Stomach smooth muscle (tissue), 2 donors: ENCODE measurements at regions not wholly inside any gene's neighbourhood (a gene's known extent, or its start where the extent isn't known, plus 50 kb on each side); places are given as distances from the start of the nearest gene placed in this dataset.

Source experiments
- H3K27ac ChIP-seq: one replicate; pipeline ENCODE4 v1.7.0; 2013; ENCODE audit warnings: mild to moderate bottlenecking, low read length, inconsistent platforms
- H3K27me3 ChIP-seq, 2 donors: one replicate each; pipeline ENCODE4 v1.7.0; 2013; ENCODE audit warnings: low read length in 2 of 2; ENCODE audit not compliant: insufficient read depth in 2 of 2, control insufficient read depth in 1 of 2
- H3K36me3 ChIP-seq, 2 donors: one replicate each; pipeline ENCODE4 v1.7.0; 2013; ENCODE audit warnings: low read length in 2 of 2; ENCODE audit not compliant: control insufficient read depth in 2 of 2, insufficient read depth in 2 of 2
- H3K4me1 ChIP-seq: one replicate; pipeline ENCODE4 v1.7.0; 2013; ENCODE audit warnings: low read length; ENCODE audit not compliant: control insufficient read depth, insufficient read depth
- H3K4me3 ChIP-seq, 2 donors: one replicate each; pipeline ENCODE4 v1.7.0; 2013; ENCODE audit warnings: low read length in 2 of 2
- H3K9ac ChIP-seq, 2 donors: one replicate each; pipeline ENCODE4 v1.7.0; 2013; ENCODE audit warnings: low read length in 2 of 2, mild to moderate bottlenecking in 1 of 2
- H3K9me3 ChIP-seq, 2 donors: one replicate each; pipeline ENCODE4 v1.7.0; 2013; ENCODE audit warnings: low read length in 2 of 2; ENCODE audit not compliant: control insufficient read depth in 2 of 2
- donor health status: healthy.
- donor health status: Pancreatic carcinoma.

GRCh38 chr13:90365130-90365529 lies 982.4 kb upstream of the MIR17HG start:
- Histone ChIP-seq H3K27ac (no peak overlapping the region), H3K9ac (no peak overlapping the region), H3K27me3 (no peaks in the 10 kb centered on the region), H3K4me1 (no peaks in the 10 kb centered on the region), H3K9me3 (no peaks in the 10 kb centered on the region), H3K4me3 (no peak overlapping the region), H3K36me3 (no peaks in the 10 kb centered on the region)

DNA sequence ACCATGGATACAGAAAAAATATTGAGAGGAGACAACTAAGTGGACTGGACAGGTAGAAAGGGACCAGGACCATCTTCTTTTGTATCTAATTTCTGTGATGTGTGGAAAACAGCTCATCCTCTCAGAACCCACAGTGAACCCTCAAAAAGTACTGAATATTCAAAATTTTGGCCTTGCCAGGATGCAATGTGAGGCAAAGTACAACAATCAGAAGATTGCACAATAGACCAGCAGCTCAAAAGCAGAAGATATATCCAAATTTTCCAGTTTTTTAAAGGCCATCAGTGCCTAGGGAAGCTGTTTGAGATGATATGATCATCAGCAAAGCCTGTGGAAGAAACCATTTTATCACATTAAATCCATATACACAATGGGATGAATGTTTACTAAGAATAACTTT lies 973.3 kb upstream of the MIR17HG start:
- no peak overlapping the region for H3K4me3 ChIP-seq
- no peaks in the 10 kb centered on the region for H3K4me1 ChIP-seq
- H3K9ac ChIP-seq, result no peak overlapping the region
- no peaks in the 10 kb centered on the region for H3K36me3 ChIP-seq
- no peak overlapping the region for H3K27ac ChIP-seq
- H3K27me3 ChIP-seq, result no peaks in the 10 kb centered on the region
- H3K9me3 ChIP-seq, result peaks cover 0 to 2% of the 10 kb centered on the region in 2 donors

DNA sequence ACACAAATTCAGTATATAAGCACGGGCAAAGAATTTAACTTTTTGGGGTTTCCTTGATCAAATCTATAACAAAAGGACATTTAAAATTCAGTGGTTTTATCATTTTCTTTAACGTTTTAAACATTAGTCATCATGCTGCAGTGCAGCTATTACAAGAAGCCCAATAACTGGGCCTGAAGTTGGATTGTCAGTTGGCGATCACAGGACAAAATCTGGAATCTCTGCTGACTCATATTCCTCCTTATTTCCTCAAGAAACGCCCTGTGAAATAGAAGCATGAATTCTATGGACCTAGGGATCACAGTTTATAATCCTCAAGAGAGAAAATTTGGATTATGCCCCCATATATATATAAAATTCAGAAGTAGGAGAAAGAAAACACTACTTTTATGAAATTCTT lies 971.6 kb upstream of the MIR17HG start:
- no peak overlapping the region for H3K4me3 ChIP-seq
- no peak overlapping the region for H3K27ac ChIP-seq
- no peak overlapping the region for H3K9ac ChIP-seq
- no peaks in the 10 kb centered on the region for H3K27me3 ChIP-seq
- H3K36me3 ChIP-seq, result no peaks in the 10 kb centered on the region
- H3K9me3 ChIP-seq, result peaks cover 0 to 2% of the 10 kb centered on the region in 2 donors
- no peaks in the 10 kb centered on the region for H3K4me1 ChIP-seq

- Histone ChIP-seq H3K27me3 (no peaks in the 10 kb centered on the region), H3K9ac (no peak overlapping the region), H3K4me3 (no peak overlapping the region), H3K27ac (no peak overlapping the region), H3K4me1 (no peaks in the 10 kb centered on the region), H3K36me3 (no peaks in the 10 kb centered on the region), H3K9me3 (no peaks in the 10 kb centered on the region)
Measured at GRCh38 chr13:90382425-90382824, 965.1 kb upstream of the MIR17HG start.

DNA sequence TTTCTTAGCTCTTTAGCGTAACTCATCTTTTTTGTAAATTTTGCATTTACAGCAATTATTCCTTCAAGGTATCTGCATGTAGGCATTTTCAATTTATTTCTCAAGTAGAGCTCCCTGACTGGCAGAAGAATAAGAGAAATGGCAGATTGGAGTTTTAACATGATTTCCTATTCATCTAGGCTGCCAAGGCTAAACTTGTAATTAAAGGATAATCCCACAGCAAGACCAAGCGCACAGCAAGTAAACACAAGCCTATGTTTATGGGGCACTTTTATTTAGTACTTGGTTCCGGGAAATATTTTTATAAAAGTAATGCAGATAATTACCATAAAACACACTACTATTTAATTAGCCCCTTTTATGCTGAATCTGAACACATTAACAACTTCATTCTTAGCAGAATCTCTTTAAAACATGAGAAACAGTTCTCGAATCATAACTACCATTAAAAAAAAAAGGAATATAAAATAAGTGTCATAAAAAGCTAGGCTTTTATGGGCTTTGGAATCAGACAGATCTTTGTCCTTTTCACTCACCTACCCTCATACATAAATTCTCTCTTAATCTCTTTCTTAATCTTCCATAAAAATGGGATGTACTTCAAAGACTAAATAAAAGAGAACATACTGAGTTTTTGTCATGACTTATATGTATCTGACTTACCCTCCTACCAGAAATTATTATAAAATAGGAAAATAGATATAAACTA lies 961.6 kb upstream of the MIR17HG start:
- Histone ChIP-seq H3K9me3 (no peaks in the 10 kb centered on the region), H3K36me3 (no peaks in the 10 kb centered on the region), H3K9ac (no peak overlapping the region), H3K27ac (no peak overlapping the region), H3K4me1 (no peaks in the 10 kb centered on the region), H3K4me3 (no peak overlapping the region), H3K27me3 (no peaks in the 10 kb centered on the region)

DNA sequence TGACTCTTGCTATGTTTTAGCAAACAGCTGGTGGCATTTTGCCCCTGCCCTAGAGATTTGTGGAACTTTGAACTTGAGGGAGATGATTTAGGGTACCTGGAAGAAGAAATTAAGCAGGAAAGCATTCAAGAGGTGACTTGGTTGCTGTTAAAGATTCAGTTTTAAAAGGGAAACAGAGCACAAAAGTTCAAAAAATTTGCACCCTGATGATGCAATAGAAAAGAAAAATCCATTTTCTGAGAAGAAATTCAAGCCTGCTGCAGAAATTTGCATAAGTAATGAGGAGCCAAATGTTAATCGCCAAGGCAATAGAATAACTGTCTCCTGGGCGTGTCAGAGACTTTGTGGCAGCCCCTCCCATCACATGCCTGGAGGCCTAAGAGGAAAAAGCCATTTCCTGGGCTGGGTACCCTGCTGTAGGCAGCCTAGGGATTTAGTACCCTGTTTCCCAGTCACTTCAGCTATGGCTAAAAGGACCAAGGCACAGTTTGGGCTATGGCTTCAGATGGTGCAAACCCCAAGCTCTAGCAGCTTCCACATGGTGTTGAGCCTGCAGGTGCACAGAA lies 958.5 kb upstream of the MIR17HG start:
- Histone ChIP-seq H3K4me3 (no peak overlapping the region), H3K9ac (no peak overlapping the region), H3K9me3 (no peaks in the 10 kb centered on the region), H3K36me3 (no peaks in the 10 kb centered on the region), H3K27ac (no peak overlapping the region), H3K4me1 (no peaks in the 10 kb centered on the region), H3K27me3 (no peaks in the 10 kb centered on the region)

GRCh38 chr13:90389537-90389936 lies 958.0 kb upstream of the MIR17HG start:
- Histone ChIP-seq H3K4me3 (no peak overlapping the region), H3K9me3 (no peaks in the 10 kb centered on the region), H3K27me3 (no peaks in the 10 kb centered on the region), H3K4me1 (no peaks in the 10 kb centered on the region), H3K36me3 (no peaks in the 10 kb centered on the region), H3K27ac (no peak overlapping the region), H3K9ac (no peak overlapping the region)

DNA sequence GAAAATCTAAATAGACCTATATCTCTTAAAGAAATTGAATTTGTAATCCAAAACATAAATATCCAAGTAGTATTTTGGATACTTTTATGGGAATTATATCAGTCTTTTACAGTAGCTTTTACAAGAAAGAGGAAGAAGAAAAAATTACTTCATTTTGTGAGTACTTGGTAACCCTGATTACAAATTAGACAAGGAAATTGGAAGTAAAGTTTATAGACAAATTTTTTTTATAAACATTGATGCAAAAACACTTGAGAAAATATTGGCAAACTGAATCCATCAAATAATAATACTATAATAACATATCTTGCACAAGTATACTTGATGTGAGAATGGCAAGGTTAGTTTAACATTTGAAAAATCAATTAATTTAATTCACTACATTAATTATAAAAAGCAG lies 954.1 kb upstream of the MIR17HG start:
- H3K36me3 ChIP-seq, result no peaks in the 10 kb centered on the region
- H3K4me1 ChIP-seq, result no peaks in the 10 kb centered on the region
- no peaks in the 10 kb centered on the region for H3K9me3 ChIP-seq
- H3K4me3 ChIP-seq, result no peak overlapping the region
- H3K9ac ChIP-seq, result no peak overlapping the region
- H3K27me3 ChIP-seq, result no peaks in the 10 kb centered on the region
- H3K27ac ChIP-seq, result no peak overlapping the region

DNA sequence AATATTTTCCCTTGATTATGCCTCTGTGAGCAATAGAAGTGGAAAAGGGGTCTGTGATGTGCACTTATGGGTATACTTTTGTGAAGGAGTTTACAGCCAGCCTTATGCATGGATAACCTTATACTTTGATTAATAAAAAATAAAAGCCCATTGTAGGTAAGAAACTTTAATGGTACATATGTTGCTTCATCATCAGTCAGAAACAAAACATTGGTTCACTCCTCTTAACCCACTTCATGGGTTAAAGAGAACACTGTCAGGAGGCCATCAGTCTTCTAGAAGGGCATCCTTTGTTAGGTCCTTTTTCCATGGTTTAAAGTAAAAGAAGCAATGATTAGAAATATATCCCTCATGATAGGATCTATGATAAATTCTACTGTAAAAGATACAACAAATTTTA lies 952.1 kb upstream of the MIR17HG start:
- no peak overlapping the region for H3K9ac ChIP-seq
- no peak overlapping the region for H3K27ac ChIP-seq
- H3K4me1 ChIP-seq, result no peaks in the 10 kb centered on the region
- H3K4me3 ChIP-seq, result no peak overlapping the region
- no peaks in the 10 kb centered on the region for H3K27me3 ChIP-seq
- H3K36me3 ChIP-seq, result no peaks in the 10 kb centered on the region
- no peaks in the 10 kb centered on the region for H3K9me3 ChIP-seq

DNA sequence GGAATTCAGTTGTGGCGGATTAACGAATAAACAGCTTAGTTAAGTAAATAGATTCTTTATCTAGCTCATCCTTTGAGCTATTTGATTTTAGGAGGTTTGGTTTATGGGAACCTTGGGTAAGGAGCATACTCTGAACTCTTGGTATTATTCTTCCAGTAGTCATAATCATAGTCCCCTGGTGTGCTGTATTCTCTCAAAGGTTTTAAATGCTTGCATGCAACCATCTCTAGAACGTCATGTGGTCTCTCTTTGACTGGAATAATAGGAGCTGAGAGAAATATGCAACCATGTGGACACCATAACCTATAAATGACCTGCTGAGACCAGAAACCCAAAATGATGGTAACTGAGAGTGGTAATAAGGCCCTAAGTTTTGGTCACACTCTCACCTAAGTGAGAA lies 951.6 kb upstream of the MIR17HG start:
- no peak overlapping the region for H3K4me3 ChIP-seq
- H3K36me3 ChIP-seq, result no peaks in the 10 kb centered on the region
- H3K27ac ChIP-seq, result no peak overlapping the region
- H3K27me3 ChIP-seq, result no peaks in the 10 kb centered on the region
- no peak overlapping the region for H3K9ac ChIP-seq
- no peaks in the 10 kb centered on the region for H3K9me3 ChIP-seq
- H3K4me1 ChIP-seq, result no peaks in the 10 kb centered on the region

DNA sequence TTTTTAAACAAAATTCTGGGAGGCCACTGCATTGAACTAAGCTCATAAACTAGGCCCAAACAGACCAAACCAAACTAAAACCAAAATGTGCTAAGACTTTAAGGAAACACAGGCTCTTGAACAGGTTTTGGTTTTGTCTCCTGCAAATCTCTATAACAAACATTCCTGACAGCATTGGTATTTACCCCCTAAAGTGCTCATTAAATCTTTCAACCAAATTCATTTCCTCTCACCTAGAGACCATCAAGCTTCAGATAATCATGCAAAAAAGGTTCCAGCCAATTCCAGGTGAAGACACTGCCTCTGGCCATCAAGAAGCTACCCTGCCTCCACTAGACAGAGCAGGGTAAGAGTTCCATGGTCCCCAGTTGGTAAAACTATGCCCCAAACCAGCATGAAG lies 951.2 kb upstream of the MIR17HG start:
- Histone ChIP-seq H3K9ac (no peak overlapping the region), H3K9me3 (no peaks in the 10 kb centered on the region), H3K4me1 (no peaks in the 10 kb centered on the region), H3K36me3 (no peaks in the 10 kb centered on the region), H3K27me3 (no peaks in the 10 kb centered on the region), H3K4me3 (no peak overlapping the region), H3K27ac (no peak overlapping the region)
